Endothelial cell of umbilical vein (primary cell): ENCODE measurements at regions not wholly inside any gene's neighbourhood (a gene's known extent, or its start where the extent isn't known, plus 50 kb on each side); places are given as distances from the start of the nearest gene placed in this dataset.

Source experiments
- BruUV-seq: library from RNA; stranded (reverse); fragments of 400-500 nt; replicated peaks from 2 replicates; lab custom pipeline; 2021; lab: Mats Ljungman, UMichigan
- CTCF ChIA-PET: fragments of 300-600, 350-600 bp; sonication (Branson Sonifier 250); formaldehyde crosslinking; loops from one replicate; lab custom pipeline; 2021; ENCODE audit warnings: antibody characterized with exemption, inconsistent platforms; lab: Charles Lee
- POLR2A ChIA-PET: fragments of 300-600, 350-600 bp; sonication (Branson Sonifier 250); formaldehyde crosslinking; loops from one replicate; lab custom pipeline; 2021; ENCODE audit warnings: antibody characterized with exemption, inconsistent platforms; lab: Charles Lee
- DNase-seq: peaks from one replicate; pipeline ENCODE4 v3.0.0-alpha.2; 2011; ENCODE audit warnings: low read depth, low spot score
- FAIRE-seq: peaks from 2 replicates; lab custom pipeline; 2011; peaks lifted over from hg19 to GRCh38; lab: Jason Lieb, UNC
- H2AFZ ChIP-seq: 2 replicates; pipeline ENCODE4 v1.6.0; 2012; ENCODE audit warnings: low read depth, low read length, control low read depth, inconsistent platforms
- H3K27ac ChIP-seq: 2 replicates; pipeline ENCODE4 v1.5.1; 2011; ENCODE audit warnings: low read depth, mild to moderate bottlenecking, control low read depth, low read length, moderate library complexity; ENCODE audit not compliant: insufficient read depth
- H3K27me3 ChIP-seq, 2 experiments: 2 replicates each; pipeline versions ENCODE4 v1.6.0 to v1.6.1; 2011; ENCODE audit warnings: low read length in 2 of 2, mixed read lengths in 1 of 2; ENCODE audit not compliant: control insufficient read depth in 2 of 2, insufficient read depth in 2 of 2
- H3K36me3 ChIP-seq, 2 experiments: 2 replicates in 1 of 2; 3 replicates in 1 of 2; pipeline ENCODE4 v1.5.1; 2011; ENCODE audit warnings: low read length in 2 of 2, mild to moderate bottlenecking in 1 of 2, moderate library complexity in 1 of 2; ENCODE audit not compliant: control insufficient read depth in 2 of 2, insufficient read depth in 2 of 2; ENCODE audit errors: extremely low read depth in 1 of 2
- H3K4me1 ChIP-seq: 3 replicates; pipeline ENCODE4 v1.5.1; 2011; ENCODE audit warnings: mild to moderate bottlenecking, low read length; ENCODE audit not compliant: control insufficient read depth, insufficient read depth; ENCODE audit errors: extremely low read depth
- H3K4me2 ChIP-seq: 2 replicates; pipeline ENCODE4 v1.6.1; 2011; ENCODE audit warnings: low read length, control low read depth, mixed read lengths; ENCODE audit not compliant: insufficient read depth
- H3K4me3 ChIP-seq, 3 experiments: fragments of 200-600 bp in 1 of 3; sonication (generic), shearing (Covaris generic) in 1 of 3; replicated peaks in 1 of 3; 2 replicates each; pipeline ENCODE4 v1.5.1; 2011 to 2016; ENCODE audit warnings: control low read depth in 3 of 3, low read length in 3 of 3, mild to moderate bottlenecking in 2 of 3, inconsistent platforms in 1 of 3, low read depth in 1 of 3, moderate library complexity in 1 of 3; ENCODE audit not compliant: insufficient read depth in 1 of 3
- H3K79me2 ChIP-seq: 2 replicates; pipeline ENCODE4 v1.6.0; 2012; ENCODE audit warnings: low read length, inconsistent platforms; ENCODE audit not compliant: control insufficient read depth, insufficient read depth
- H3K9ac ChIP-seq: replicated peaks from 2 replicates; pipeline ENCODE3; 2011; ENCODE audit warnings: low read length, control low read depth; ENCODE audit not compliant: insufficient read depth; ENCODE audit errors: extremely low read depth
- H3K9me1 ChIP-seq: replicated peaks from 3 replicates; pipeline ENCODE4 v1.6.0; 2011; ENCODE audit warnings: mild to moderate bottlenecking, low read length; ENCODE audit not compliant: control insufficient read depth, insufficient read depth; ENCODE audit errors: extremely low read depth
- H3K9me3 ChIP-seq: replicated peaks from 2 replicates; pipeline ENCODE4 v1.5.1; 2012; ENCODE audit warnings: low read length, inconsistent platforms; ENCODE audit not compliant: control insufficient read depth, insufficient read depth
- H4K20me1 ChIP-seq: replicated peaks from 2 replicates; pipeline ENCODE3; 2011; ENCODE audit warnings: mild to moderate bottlenecking, low read length; ENCODE audit not compliant: control insufficient read depth, insufficient read depth; ENCODE audit errors: extremely low read depth
- CTCF ChIP-seq, 2 donors: IDR thresholded peaks; 1 replicate in 1 of 2; 2 replicates in 1 of 2; pipeline ENCODE4 v1.5.1; 2011; ENCODE audit warnings: low read length in 2 of 2, mild to moderate bottlenecking in 2 of 2, moderate library complexity in 2 of 2, control low read depth in 1 of 2, inconsistent platforms in 1 of 2, low read depth in 1 of 2; ENCODE audit not compliant: insufficient read depth in 1 of 2; ENCODE audit errors: extremely low read depth in 1 of 2
- EZH2 ChIP-seq: IDR thresholded peaks from 2 replicates; pipeline ENCODE4 v1.6.1; 2012; ENCODE audit warnings: borderline replicate concordance, low read depth, mild to moderate bottlenecking, moderate library complexity, low read length, inconsistent platforms; ENCODE audit not compliant: severe bottlenecking
- FOS ChIP-seq: IDR thresholded peaks from 2 replicates; pipeline ENCODE4 v1.6.1; 2011; ENCODE audit warnings: mild to moderate bottlenecking, low read length, moderate library complexity, borderline replicate concordance; ENCODE audit not compliant: insufficient read depth
- GATA2 ChIP-seq: IDR thresholded peaks from 2 replicates; pipeline ENCODE4 v1.7.0; 2011; ENCODE audit warnings: low read depth, mild to moderate bottlenecking, moderate library complexity, mixed read lengths, low read length; ENCODE audit not compliant: insufficient read length, insufficient read depth
- JUN ChIP-seq: IDR thresholded peaks from 2 replicates; pipeline ENCODE4 v1.6.1; 2011; ENCODE audit warnings: borderline replicate concordance, low read depth; ENCODE audit not compliant: insufficient read length, insufficient read depth
- MAX ChIP-seq: IDR thresholded peaks from 2 replicates; pipeline ENCODE4 v1.6.1; 2011; ENCODE audit not compliant: insufficient read depth, insufficient read length
- MYC ChIP-seq: IDR thresholded peaks from one replicate; pipeline ENCODE4 v1.6.1; 2011; ENCODE audit warnings: mild to moderate bottlenecking, low read depth, low read length
- POLR2A ChIP-seq: IDR thresholded peaks from 2 replicates; pipeline ENCODE4 v1.6.1; 2012; ENCODE audit warnings: low read depth, mild to moderate bottlenecking, control low read depth, low read length
- POLR2AphosphoS5 ChIP-seq: IDR thresholded peaks from 2 replicates; pipeline ENCODE4 v1.6.1; 2012; ENCODE audit warnings: low read depth, mild to moderate bottlenecking, control low read depth, low read length, moderate library complexity; ENCODE audit not compliant: insufficient read depth
- dilution Hi-C: fragments of 300-500 bp; cut with MboI; formaldehyde crosslinking; loops from one replicate; pipeline ENCODE4 v1.15.0; 2019; ENCODE audit warnings: low sequenced_read_pairs; ENCODE audit not compliant: extremely low pct_ligation_motif_present
- intact Hi-C: fragments of 100-400 bp; cut with micrococcal nuclease; formaldehyde crosslinking; loops from one replicate; pipeline ENCODE4 v1.10.0; 2022

- H3K79me2 ChIP-seq = no peaks in the 10 kb centered on the region
- intact Hi-C loops = no loop called here
- POLR2A ChIA-PET = no interaction called here
Measured at GRCh38 chr20:17889226-17889625, 79.4 kb downstream of the SNX5 start.

More at GRCh38 chr20:17889226-17889625, 79.4 kb downstream of the SNX5 start:
- Histone ChIP-seq H3K36me3 (no peaks in the 10 kb centered on the region), H4K20me1 (no peaks in the 10 kb centered on the region), H3K9me1 (no peaks in the 10 kb centered on the region), H3K4me3 (no peak overlapping the region), H3K4me2 (no peak overlapping the region), H3K27ac (no peak overlapping the region), H3K9me3 (no peaks in the 10 kb centered on the region), H3K4me1 (peaks cover 5% of the 10 kb centered on the region), H2AFZ (no peak overlapping the region), H3K27me3 (no peaks in the 10 kb centered on the region), H3K9ac (no peak overlapping the region)
- no TSS peak for BruUV-seq
- no peak for TF ChIP-seq MYC
- no peak for TF ChIP-seq JUN
- no peak for TF ChIP-seq POLR2A
- TF ChIP-seq GATA2 = no peak
- no peak for TF ChIP-seq FOS
- no peak for TF ChIP-seq MAX
- TF ChIP-seq POLR2AphosphoS5 = no peak
- TF ChIP-seq CTCF (IDR thresholded peaks at IDR 0.05; ENCODE audit: extremely low read depth in 1 of 2, insufficient read depth in 1 of 2, low read depth in 1 of 2, low read length in 2 of 2) = no peak
- TF ChIP-seq EZH2 = no peak
- dilution Hi-C loops = no loop called here
- CTCF ChIA-PET = interaction anchor here (1.0 kb wide), 1 partner anchor 207 kb away, joined by 3 read pairs; no protein-coding TSS in a partner anchor
- no peak for DNase-seq
- FAIRE-seq = no peak
